ENCODE measurements at regions not wholly inside any gene's neighbourhood (a gene's known extent, or its start where the extent isn't known, plus 50 kb on each side); places are given as distances from the start of the nearest gene placed in this dataset.
"Not testable (repeated sequence)": the region's sequence is repeated elsewhere in the genome, so short reads cannot be mapped to it uniquely, and the experiment has no call there.

DNA sequence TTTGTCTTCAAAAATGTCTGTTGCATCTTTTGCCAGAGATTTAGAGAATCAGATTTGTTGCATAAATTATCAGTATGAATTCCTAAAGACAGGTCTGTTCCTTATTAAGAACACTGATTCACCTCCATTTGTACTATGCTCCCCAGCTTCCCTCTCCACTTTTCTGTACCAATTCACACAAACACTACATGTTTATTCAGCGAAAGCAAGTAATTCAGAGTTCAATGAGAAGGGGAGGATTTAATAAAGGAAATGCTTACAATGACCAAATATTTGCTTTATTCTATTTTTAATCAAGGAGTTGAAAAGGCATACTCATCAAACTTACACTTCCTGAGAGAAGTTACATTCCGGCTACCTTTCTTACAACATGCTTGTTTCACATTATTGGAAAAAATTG is 135.5 kb downstream of the NBPF8 start:
- DNase-seq (ENCODE audit: low read depth), result not testable (repeated sequence)

DNA sequence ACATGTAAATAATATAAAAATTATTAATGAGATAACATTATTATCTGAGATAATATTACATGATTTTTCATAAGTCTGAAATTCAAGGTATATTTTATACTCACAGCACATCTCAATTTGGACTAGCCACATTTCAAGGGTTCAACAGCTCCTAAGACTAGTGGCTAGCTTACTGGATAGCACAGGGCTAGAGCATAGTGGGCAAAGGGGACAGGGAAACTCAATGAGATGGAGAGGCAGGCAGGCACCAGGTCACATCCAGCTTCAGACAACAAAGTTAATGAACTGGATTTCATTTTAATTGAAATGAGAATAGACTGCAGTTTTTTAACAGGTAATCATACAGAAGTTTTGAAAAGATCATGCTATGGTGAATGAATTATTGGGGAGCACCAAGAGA is 137.4 kb downstream of the NBPF8 start:
- not testable (repeated sequence) for DNase-seq (ENCODE audit: low read depth)

DNA sequence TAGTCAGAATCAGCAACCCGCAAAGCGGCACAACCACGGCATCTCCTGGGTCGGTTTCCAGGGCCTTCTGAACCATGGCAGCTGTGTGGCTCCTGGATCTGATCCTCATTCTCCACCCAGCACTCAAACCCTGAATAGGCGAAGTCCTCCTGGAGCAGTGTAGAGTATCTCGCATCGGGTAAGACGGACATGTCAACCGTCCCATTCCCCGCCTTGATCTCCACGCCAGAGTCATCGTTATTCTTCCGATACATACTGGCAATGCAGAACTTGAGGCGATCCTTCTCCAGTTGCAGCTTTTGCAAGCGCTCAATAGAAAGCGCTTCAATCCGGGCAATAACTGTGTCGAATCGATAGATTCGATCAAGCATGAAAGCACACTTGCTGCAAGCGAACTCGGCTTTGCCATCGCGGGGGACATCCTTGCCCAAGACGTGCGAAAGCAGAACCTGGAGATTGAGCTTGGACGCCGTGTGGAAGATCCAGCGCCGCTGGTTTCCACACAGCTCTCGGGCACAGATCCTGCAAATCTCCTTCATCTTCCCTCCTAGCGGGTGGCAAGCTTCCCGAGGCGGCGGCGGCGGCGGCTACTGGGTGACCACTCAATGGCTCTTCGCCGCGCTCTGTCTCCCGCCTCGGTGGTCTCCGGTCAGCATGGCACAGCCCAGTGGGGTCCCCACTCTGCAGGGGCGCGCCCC is 142.9 kb downstream of the NBPF8 start:
- DNase-seq (ENCODE audit: low read depth), result peak; percentile 27

DNA sequence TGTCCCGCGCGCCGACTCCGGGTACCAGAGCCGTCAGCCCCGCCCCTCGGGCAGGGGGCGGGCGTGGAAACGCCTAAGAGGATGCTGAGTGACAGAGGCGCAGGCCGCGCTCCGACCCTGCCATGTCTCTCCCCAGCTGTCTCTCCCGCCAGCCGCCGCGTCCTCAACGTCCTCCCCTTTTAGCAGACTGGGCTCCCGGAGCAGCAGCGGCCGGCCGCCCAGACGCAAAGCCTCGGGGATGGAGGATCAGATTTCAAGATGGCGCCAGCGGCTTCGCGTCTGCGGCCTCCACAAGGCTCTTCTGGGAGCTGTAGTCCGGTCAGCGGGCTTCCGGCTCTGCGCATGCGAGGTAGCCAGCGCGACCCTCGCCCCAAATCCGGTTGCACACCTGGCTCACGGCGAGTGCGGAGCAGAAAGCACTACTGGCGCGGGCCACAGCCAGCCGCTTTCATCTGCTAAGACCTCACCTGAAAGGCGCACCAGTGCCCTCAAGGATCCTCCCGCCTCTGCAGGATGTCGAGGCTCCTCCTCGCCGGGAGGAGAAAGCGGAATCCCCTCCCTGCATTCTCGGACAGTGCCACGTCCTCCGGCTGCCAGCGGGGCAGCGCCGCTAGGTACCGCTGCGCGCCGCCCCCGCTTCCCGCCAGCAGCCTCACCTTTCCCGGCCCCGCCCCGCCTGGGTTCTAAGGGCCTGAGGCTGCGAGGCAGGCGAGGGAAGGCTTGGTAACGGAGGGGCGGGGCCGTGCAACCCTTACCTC is 143.6 kb downstream of the NBPF8 start:
- peak; percentile 72 for DNase-seq (ENCODE audit: low read depth)

DNA sequence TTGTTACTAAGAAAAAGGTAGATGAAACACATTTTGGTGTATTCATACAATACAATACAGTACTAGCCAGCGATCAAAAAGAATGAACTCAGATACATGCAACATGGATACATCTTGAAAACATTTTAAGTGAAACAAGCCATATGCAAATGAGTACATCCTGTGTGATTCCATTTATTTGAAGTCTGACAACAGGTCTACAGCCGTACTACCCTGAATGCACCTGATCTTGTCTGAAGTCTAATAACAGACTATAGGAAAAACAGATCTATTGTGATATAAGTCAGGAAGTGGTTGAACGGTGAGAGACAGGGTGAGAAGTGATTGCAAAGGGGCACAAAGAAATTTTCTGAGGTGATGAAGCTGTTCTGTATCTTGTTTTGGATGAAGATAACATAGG is 146.9 kb downstream of the NBPF8 start:
- DNase-seq (ENCODE audit: low read depth), result not testable (repeated sequence)

DNA sequence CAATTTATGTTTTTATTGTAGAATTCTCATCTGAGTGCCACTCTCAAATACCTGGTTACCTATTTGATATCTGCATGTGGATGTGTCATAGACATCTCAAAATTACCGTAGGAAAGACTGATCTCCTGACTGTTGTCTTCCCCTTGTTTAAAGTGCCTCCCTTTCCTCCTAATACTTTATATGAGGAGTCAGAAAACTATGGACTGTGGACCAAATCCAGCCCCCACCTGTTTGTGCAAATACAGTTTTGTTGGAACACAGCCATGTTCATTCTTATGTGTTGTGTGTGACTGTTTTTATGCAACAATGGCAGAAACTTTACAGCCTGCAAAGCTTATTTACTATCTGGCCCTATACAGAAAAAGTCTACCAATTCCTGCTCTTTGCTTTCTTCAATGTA is 150.6 kb downstream of the NBPF8 start:
- not testable (repeated sequence) for DNase-seq (ENCODE audit: low read depth)

DNA sequence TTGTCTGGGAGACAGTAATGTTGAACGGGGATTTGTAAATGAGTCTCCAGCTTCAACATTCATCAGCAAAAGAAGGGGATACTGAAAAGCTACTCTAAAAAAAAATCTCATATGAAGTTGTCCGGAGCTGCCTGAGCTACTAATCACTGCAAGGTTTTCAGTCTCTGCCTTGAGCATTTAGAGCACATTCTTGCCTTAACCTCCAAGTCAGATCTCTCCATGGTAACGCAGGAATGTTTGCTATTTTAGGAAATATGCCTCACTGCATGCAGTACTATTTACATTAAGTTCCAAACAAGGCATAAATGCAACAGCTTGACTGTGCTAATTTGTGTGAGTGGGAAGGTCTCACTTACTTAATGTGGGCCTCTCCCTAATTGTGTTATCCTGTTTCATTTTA is 152.8 kb downstream of the NBPF8 start:
- not testable (repeated sequence) for DNase-seq (ENCODE audit: low read depth)

DNA sequence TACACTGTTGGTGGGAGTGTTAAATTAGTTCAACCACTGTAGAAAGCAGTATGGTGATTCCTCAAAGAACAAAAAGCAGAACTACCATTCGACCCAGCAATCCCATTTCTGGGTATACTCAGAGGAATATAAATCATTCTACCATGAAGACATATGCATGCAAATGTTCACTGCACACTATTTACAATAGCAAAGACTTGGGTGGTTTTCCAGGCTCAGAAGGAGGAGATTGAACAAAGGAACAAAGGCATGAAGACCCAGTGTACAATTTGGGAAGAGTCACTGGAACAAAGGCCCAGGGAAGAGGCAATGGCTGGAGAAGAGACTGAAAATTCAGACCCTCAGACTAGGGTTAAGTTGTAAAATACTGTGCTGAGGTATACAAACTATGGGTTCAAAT is 148.5 kb upstream of the NBPF26 start:
- DNase-seq (ENCODE audit: low read depth), result not testable (repeated sequence)

DNA sequence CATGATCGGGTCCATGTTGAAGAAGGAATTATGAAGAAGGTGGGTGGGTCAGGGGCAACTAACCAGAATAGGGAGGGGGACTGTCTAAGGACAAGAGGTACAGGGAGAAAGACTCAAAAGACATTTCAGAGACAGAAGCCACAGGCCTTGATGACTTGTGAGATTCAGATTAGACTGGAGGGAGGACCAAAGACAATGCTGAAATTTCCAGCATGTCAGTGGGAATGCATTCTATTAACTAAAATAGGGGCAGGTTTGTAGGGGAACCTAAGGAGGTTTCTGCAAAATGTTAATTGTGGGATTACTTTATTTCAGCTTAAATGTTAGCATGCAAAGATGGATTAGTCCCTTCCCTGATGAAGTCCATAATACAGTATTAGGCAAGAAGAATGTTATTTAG is 141.6 kb upstream of the NBPF26 start:
- DNase-seq (ENCODE audit: low read depth), result not testable (repeated sequence)

DNA sequence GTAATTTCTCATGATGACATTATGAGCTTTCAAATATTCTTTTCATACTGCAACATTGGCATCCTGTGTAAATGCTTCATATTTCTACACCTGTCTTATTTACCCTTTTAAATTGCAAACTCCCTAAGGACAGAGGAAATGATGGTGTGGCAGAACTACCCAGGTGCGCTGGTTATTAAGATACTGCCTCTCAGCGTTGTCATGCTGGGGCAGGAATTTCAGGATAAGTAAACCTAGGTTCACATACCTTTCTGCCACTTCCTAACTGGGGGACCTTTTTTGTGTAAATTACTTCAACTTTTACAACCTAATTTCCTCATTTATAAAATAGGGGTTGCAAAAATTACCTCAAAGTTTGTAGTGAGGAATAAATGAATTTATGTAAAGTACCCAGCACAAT is 137.7 kb upstream of the NBPF26 start:
- not testable (repeated sequence) for DNase-seq (ENCODE audit: low read depth)

DNA sequence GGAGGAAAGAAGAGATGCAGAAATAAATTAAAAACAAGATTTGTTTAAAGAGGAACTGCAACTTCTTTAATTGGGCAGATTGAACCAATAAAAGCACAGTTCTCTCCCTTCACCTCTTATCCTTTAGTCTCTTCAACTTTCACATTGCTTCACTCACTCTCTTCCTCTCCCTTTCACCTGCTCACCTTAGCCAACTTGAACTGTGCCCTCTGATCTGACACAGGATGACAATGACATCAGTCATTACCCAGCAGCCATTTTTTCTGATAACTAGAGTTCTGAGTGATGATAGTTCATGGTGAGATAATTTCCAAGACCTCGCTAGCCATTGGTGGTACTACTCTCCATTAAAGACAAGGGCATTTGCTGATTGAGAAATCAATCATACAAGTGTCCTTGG is 134.9 kb upstream of the NBPF26 start:
- not testable (repeated sequence) for DNase-seq (ENCODE audit: low read depth)

DNA sequence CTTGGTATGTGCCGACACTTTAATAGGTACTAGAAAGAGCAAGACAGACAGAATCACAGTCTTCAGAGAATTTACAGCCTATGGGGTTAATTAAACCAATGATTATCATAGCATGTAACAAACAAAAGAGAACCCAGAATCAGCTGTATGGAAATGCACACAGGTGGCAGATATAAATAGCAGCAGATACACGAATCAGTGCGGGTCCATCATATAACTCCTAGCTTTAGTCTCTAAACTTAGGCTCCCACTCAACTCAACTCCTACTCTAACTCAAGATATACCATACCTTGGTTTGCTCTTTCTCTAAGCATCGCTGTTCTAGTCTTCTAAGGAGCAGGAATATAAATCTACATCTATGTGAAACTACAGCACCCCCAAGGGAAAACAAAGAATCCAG is 132.0 kb upstream of the NBPF26 start:
- not testable (repeated sequence) for DNase-seq (ENCODE audit: low read depth)

DNA sequence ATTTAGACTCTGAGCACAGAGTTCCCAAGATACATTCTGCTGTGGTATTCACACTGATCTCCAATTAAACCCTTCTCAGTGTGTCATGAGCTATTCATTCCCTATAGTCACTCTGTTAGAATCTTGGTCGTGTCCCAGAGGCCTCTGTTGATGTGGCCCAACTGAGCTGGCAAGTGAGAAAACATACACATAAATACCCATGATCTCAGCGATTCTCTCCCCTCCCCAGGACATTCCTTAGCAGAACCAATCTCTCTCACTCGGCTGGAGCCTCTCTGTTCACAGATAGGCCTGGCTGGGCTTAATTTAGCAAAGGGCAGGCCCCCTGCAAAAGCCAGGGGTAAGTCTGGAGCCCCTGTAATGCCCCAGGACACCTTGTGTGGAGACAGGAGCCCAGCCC is 130.8 kb upstream of the NBPF26 start:
- not testable (repeated sequence) for DNase-seq (ENCODE audit: low read depth)

DNA sequence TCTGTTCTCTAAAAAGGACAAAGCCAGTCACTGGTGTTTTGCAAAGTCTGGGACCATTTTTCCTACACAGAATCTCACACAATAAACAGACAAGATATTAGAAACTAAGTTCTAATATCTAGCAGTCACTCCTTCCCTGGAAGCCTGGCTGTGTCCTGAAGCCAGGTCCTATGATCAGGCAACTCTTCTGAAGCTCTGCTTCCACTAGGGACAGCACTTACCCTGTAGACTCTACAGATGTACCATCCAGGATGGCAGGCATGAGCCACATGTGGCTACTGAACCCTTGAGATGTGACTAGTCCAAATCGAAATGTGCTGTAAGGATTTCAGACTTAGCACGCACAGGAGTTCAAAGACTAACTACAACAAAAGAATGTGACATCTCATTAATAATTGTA is 130.1 kb upstream of the NBPF26 start:
- DNase-seq (ENCODE audit: low read depth), result not testable (repeated sequence)

DNA sequence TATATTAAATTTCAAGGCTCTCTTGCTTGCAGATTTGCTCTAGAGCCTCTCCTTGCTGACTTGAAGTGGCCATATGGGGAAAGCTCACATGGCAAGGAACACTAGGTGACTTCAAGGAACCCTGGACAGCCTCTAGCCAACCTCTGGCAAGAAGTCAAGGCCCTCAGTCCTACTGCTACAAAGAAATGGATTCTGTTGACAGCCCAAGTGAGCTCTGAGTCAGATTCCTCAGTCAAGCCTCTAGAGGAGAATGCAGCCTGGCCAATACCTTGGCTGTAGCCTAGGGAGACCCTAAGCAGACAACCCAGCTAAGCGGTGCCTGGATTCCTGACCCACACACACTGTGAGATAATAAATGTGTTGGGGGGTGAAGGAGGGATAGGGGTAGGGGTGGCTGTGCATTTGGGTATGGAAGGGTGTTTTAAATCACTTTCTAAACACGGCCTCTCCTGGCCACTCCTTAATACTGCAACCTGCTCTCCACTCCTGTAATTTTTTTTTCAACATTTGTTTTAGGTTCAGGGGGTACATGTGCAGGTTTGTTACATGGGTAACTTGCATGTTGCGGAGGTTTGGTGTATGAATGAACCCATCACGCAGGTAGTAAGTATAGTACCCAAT is 125.3 kb upstream of the NBPF26 start:
- DNase-seq (ENCODE audit: low read depth), result not testable (repeated sequence)

DNA sequence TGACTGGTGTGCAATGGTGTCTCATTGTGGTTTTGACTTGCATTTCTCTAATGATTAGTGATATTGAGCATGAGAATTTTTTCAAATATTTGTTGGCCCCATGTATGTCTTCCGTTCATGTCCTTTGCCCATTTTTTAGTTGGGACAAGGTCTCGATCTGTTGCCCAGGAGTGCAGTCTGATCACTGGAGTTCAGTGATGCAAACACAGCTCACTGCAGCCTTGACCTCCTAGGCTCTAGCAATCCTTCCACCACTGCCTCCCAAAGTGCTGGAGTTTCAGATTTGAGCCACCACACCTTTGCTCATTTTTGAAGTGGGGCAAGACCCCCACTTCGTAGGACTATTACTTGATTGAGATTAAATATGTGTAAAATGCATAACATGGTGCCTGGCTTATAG is 124.2 kb upstream of the NBPF26 start:
- DNase-seq (ENCODE audit: low read depth), result not testable (repeated sequence)

DNA sequence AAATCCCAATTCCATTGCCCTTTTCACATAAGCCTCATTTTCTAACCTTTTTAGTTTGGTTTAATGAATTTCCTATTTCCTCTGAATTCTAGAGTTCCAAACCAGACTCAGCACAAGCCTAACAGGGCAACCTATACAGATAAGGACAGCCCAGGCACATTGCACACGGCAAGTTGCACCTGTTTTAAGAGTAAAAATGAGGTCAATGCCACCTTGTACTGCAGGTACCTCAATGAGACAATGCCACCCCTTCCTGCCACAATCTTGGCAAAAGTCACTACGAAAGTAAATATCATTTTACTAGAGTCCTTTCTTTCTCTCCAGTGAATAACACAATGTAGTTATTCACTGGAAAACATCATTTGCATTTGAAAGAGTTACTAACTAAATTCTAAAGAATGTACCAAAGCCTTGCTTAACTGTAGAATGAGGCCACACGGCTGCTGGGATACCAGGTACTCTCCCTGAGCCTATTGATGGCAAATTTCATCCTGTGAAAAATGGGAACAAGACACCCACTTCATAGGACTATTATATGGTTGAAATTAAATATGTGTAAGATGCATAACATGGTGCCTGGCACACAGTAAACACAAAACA is 123.2 kb upstream of the NBPF26 start:
- not testable (repeated sequence) for DNase-seq (ENCODE audit: low read depth)

DNA sequence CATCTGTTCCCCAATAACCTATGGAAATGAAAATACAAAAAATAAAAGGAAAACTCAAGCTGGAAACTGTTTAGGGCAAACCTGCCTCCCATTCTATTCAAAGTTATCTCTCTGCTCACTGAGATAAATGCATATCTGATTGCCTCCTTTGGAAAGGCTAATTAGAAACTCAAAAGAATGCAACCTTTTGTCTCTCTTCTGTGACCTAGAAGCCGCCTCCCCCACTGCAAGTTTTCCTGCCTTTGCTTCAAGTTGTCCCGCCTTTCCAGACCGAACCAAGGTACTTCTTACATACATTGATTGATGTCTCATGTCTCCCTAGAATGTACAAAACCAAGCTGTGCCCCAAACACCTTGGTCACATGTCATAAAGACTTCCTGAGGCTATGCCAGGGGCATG is 115.9 kb upstream of the NBPF26 start:
- DNase-seq (ENCODE audit: low read depth), result not testable (repeated sequence)

DNA sequence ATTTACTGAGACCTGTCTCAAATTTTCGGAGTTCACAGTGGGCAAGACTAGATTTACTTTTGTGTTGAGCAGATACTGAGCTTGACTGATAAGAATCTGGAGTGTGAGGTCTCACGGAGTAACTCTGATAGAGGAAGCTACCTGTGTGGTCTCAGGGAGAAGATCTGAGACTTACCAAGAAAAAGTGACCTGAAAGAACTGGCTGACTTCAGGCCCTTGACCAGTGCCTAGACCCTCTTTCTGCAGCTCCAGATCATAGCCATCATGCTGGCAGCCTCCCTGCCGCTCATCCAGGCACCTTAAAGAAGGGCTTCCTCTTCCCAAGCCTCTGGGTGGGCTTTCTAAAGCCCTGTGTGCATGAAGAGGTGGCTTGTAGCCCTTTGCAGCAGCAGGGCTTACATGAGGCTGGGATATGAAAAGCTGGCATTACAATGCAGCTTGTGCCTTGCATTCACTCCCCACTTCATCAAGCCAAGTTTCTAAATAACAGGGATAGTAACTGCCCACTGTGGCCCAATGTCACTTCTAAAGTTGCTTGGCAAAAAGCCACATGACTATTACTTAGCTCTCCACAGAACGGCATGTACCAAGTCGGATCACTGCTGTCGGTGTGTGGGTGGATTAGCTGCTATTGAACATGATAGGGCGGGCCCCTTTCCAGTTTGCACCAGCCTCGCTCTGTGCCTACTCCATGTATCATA is 115.3 kb upstream of the NBPF26 start:
- DNase-seq (ENCODE audit: low read depth), result not testable (repeated sequence)

DNA sequence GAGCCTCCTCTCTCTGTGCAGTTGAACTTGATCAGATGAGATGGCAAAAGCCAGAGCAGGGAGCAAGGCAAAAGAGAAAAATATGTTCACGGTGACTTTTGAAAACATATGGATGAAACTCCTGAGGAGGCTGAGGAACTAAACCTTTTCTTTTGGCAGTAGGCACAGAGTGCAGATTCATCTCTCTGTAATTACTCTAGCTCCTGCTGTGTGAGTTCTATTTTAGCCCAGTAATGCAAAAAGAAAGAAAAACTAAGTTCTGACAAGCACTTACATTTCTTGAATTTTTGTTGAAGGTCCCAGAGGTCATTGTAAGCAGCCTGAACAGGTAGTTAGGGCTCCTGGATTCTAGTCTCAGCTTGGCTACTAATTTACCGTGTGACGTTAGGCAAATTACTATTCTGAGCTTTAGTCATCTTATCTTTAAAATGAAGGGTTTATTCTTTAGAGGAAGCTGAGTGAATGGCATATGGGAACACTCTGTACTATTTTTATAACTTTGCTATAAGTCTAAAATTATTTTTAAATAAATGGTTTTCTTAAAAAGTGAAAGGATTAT is 114.7 kb upstream of the NBPF26 start:
- not testable (repeated sequence) for DNase-seq (ENCODE audit: low read depth)

DNA sequence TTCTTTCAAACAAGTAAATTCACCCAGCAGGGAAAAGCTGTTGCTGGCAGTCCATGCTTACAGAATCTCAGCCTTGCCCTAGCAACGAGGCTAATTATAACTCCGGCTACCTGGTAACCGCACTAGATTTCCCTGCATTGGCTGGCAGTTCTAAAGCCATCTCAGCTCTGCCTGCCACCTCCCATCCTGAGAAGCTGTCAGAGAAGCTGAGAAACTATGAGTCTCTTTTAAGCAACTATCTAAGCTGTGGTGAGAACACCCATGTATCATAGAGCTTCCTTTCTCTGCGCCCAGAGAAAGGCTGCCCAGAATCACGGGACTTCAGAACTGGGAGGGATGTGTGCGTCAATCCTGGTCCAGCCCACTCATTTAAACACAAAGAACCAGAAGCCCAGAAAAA is 113.9 kb upstream of the NBPF26 start:
- not testable (repeated sequence) for DNase-seq (ENCODE audit: low read depth)
